H7 (cell line): ENCODE measurements at regions not wholly inside any gene's neighbourhood (a gene's known extent, or its start where the extent isn't known, plus 50 kb on each side); places are given as distances from the start of the nearest gene placed in this dataset.
"Not testable (repeated sequence)": the region's sequence is repeated elsewhere in the genome, so short reads cannot be mapped to it uniquely, and the experiment has no call there.

Source experiments
- DNase-seq: peaks from one replicate; pipeline ENCODE4 v3.0.0; 2012
- H3K27me3 ChIP-seq: 2 replicates; pipeline ENCODE4 v1.6.0; 2011; ENCODE audit warnings: mild to moderate bottlenecking, low read length; ENCODE audit not compliant: control insufficient read depth, insufficient read depth
- H3K36me3 ChIP-seq: replicated peaks from 2 replicates; pipeline ENCODE4 v1.5.1; 2011; ENCODE audit warnings: low read length; ENCODE audit not compliant: control insufficient read depth, insufficient read depth
- H3K4me3 ChIP-seq: 2 replicates; pipeline ENCODE4 v1.5.1; 2011; ENCODE audit warnings: low read depth, mild to moderate bottlenecking, control low read depth, low read length, moderate library complexity; ENCODE audit not compliant: insufficient read depth

GRCh38 chr2:234555616-234556249, 58.9 kb upstream of the ARL4C start:
- no peak overlapping the region for H3K4me3 ChIP-seq
- DNase-seq: no peak
- no peaks in the 10 kb centered on the region for H3K36me3 ChIP-seq
- H3K27me3 ChIP-seq: no peaks in the 10 kb centered on the region

DNA sequence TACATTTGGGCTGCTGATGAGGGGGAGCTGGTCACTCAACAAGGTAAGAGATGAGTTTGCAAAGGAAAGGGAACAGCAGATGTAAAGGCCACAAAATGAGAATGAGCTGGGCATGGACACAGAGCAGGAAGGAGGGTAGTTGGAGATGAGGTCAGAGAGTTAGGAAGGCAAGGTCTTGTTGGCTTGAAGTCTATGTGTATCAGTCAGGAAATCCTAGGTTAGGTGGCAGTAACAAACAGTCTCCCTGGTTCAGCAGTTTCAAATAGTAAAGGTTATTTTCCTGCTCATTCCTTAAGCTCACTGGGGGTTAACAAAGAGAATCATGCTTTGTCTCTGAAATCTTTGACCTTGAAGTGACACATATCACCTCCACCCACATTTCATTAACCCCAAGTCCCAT, 58.3 kb upstream of the ARL4C start:
- no peak for DNase-seq
- no peaks in the 10 kb centered on the region for H3K36me3 ChIP-seq
- no peak overlapping the region for H3K4me3 ChIP-seq
- H3K27me3 ChIP-seq: no peaks in the 10 kb centered on the region

- not testable (repeated sequence) for DNase-seq, H3K4me3 ChIP-seq, H3K36me3 ChIP-seq
Observed at GRCh38 chr2:234553223-234553622, 56.3 kb upstream of the ARL4C start.

DNA sequence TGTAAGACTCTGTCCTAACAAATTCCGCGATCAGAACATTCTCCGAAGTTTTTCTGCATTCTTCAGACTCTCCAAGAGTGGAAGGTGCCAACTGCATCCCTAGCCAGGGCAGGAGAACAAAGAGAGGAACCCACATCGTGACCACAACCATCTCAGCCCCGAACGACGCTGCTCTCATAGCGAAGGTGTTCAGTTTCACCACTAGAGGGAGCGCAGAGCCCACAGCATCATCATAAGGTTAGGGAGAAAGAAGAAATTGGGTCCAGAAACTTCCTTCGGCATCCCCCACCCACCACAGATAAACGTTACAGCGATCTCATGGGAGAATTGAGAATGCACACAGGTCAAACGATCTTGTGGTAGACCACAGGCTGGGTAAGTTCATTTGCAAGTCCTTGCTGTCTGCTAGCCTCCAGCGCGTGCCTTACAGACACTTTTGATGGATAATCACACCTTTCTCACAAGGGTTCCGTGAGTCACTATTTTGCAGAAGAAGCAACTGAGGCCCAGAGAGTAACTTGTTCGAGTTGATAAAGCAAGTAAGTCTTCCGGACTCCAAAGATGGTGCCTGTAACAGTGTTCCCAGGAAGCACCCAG, 53.7 kb upstream of the ARL4C start:
- no peak overlapping the region for H3K4me3 ChIP-seq
- DNase-seq: peak; percentile 87
- no peaks in the 10 kb centered on the region for H3K36me3 ChIP-seq
- no peaks in the 10 kb centered on the region for H3K27me3 ChIP-seq

More at GRCh38 chr2:234553223-234553622, 56.3 kb upstream of the ARL4C start:
- H3K27me3 ChIP-seq: not testable (repeated sequence)

GRCh38 chr2:234550056-234550455, 53.2 kb upstream of the ARL4C start:
- H3K27me3 ChIP-seq: no peaks in the 10 kb centered on the region
- no peak overlapping the region for H3K4me3 ChIP-seq
- DNase-seq: no peak
- H3K36me3 ChIP-seq: no peaks in the 10 kb centered on the region

DNA sequence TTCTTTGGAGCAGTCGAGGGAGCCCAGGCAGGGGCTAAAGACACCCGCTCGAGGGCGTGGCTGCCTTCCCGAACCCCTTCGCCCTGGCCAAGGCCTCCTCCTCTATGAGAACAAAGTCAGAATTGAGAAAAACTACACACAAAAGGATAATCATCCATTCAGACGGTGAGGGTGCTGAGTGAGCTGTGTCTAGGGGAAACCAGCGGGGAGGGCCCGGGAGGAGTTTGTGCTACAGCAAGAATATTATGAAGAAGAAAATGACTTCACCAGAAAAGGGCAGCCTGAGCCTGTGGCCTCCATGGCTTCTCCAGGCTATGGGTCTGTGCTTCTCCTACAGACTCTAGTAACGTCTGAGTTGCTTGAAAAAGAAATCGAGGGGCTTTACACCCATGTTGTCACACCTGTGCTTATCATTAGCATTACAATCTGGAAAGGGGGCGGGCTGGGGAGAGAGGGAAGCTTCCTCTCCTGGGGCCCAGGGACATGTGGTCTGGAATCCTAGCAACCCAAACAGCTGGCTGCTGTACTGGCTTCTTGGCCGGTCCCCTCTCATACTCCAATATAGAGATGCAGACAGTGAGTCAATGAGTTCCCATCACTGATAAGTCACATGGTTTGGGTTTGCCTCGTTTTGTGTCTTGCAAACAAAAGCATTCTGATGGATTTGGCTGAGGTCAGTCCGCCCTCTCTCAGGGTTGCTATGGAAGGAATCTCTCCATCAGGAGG, 52.0 kb upstream of the ARL4C start:
- peak; percentile 83 for DNase-seq
- Histone ChIP-seq H3K36me3 (no peaks in the 10 kb centered on the region), H3K27me3 (peaks cover 3% of the 10 kb centered on the region; the same call in 1 of the 2 replicates), H3K4me3 (no peak overlapping the region)

DNA sequence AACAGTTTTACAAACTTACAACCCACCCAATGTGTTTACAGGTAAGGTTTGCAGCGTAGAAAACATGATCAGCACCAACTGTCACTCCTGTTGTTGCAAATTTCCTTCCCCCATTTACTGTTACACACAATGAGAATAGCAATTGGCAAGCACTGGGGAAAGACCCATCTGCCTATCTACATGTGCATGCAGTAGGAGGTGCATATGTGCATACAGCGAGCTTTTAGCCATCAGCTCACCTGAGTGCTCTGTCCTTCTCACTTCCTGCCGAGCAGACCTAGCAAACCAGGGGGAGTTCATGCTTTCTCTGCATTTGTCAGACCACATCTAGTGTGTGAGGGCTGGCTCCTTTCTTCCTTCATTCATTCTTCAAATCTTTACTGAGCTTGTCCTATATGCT, 49.9 kb upstream of the ARL4C start:
- Histone ChIP-seq H3K36me3 (no peaks in the 10 kb centered on the region), H3K4me3 (no peak overlapping the region), H3K27me3 (peaks cover 3% of the 10 kb centered on the region; the same call in 1 of the 2 replicates)
- no peak for DNase-seq
